Type B pancreatic cell (in vitro differentiated cells): ENCODE measurements at regions not wholly inside any gene's neighbourhood (a gene's known extent, or its start where the extent isn't known, plus 50 kb on each side); places are given as distances from the start of the nearest gene placed in this dataset.

Experiments
- DNase-seq: peaks from one replicate; pipeline ENCODE4 v3.0.0; 2021; ENCODE audit warnings: mixed read lengths; ENCODE audit not compliant: unreplicated experiment; ENCODE audit errors: extremely low spot score
- H3K27ac Mint-ChIP-seq: 2 replicates; pipeline ENCODE4 v1.8.0; 2021; ENCODE audit warnings: mild to moderate bottlenecking, mixed read lengths
- H3K27me3 Mint-ChIP-seq: 2 replicates; pipeline ENCODE4 v1.8.0; 2021; ENCODE audit warnings: mixed read lengths
- H3K36me3 Mint-ChIP-seq: 2 replicates; pipeline ENCODE4 v1.8.0; 2021; ENCODE audit warnings: mixed read lengths
- H3K4me1 Mint-ChIP-seq: one replicate; pipeline ENCODE4 v1.8.0; 2021; ENCODE audit warnings: mixed read lengths; ENCODE audit not compliant: unreplicated experiment
- H3K4me3 Mint-ChIP-seq: 2 replicates; pipeline ENCODE4 v1.8.0; 2021; ENCODE audit warnings: mild to moderate bottlenecking, mixed read lengths
- H3K9me3 Mint-ChIP-seq: 2 replicates; pipeline ENCODE4 v1.8.0; 2021; ENCODE audit warnings: mixed read lengths
- TF ChIP-seq, protein P1 (sequence below): fragments of 200-600 bp; sonication (generic); conservative IDR thresholded peaks from 2 replicates; pipeline ENCODE4 v1.5.0; 2021; ENCODE audit warnings: antibody characterized with exemption, mild to moderate bottlenecking

- H3K4me1 Mint-ChIP-seq: peaks cover 6% of the 10 kb centered on the region
- H3K4me3 Mint-ChIP-seq: no peak overlapping the region
- no peaks in the 10 kb centered on the region for H3K36me3 Mint-ChIP-seq
- H3K27me3 Mint-ChIP-seq: no peaks in the 10 kb centered on the region
- no peak for DNase-seq
- peaks cover 4% of the 10 kb centered on the region for H3K9me3 Mint-ChIP-seq
- TF ChIP-seq, protein P1, sequence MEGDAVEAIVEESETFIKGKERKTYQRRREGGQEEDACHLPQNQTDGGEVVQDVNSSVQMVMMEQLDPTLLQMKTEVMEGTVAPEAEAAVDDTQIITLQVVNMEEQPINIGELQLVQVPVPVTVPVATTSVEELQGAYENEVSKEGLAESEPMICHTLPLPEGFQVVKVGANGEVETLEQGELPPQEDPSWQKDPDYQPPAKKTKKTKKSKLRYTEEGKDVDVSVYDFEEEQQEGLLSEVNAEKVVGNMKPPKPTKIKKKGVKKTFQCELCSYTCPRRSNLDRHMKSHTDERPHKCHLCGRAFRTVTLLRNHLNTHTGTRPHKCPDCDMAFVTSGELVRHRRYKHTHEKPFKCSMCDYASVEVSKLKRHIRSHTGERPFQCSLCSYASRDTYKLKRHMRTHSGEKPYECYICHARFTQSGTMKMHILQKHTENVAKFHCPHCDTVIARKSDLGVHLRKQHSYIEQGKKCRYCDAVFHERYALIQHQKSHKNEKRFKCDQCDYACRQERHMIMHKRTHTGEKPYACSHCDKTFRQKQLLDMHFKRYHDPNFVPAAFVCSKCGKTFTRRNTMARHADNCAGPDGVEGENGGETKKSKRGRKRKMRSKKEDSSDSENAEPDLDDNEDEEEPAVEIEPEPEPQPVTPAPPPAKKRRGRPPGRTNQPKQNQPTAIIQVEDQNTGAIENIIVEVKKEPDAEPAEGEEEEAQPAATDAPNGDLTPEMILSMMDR: no peak
- no peak overlapping the region for H3K27ac Mint-ChIP-seq
These were observed 137.0 kb upstream of the CRBN start for GRCh38 chr3:3316521-3316920.

DNA sequence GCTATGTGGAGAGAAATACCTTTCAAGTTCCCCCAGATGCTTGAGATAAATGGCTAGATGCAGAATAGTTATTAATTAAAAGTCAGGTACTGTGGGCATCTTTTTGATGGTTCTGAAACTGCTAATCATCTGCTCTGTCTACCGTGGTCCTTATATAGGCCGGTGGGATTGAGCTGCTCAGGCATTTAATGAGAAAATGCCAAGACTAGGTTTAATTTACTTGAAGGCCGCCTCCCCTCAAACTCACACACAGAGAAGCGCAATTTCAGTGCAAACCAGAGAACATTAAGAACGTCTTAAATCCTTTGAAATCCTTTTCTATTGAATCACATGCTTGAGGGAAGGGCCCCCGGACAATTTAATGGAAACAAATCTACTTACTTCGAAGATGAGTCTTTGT, 136.4 kb upstream of the CRBN start:
- DNase-seq: no peak
- no peak overlapping the region for H3K27ac Mint-ChIP-seq
- H3K36me3 Mint-ChIP-seq: no peaks in the 10 kb centered on the region
- H3K4me3 Mint-ChIP-seq: no peak overlapping the region
- TF ChIP-seq, protein P1: no peak
- H3K9me3 Mint-ChIP-seq: peaks cover 4% of the 10 kb centered on the region
- peaks cover 6% of the 10 kb centered on the region for H3K4me1 Mint-ChIP-seq
- H3K27me3 Mint-ChIP-seq: no peaks in the 10 kb centered on the region

GRCh38 chr3:3309887-3310286, 130.4 kb upstream of the CRBN start:
- no peak overlapping the region for H3K4me3 Mint-ChIP-seq
- no peaks in the 10 kb centered on the region for H3K27me3 Mint-ChIP-seq
- DNase-seq: no peak
- peaks cover 13% of the 10 kb centered on the region for H3K4me1 Mint-ChIP-seq
- H3K36me3 Mint-ChIP-seq: no peaks in the 10 kb centered on the region
- TF ChIP-seq, protein P1: no peak
- H3K9me3 Mint-ChIP-seq: peaks cover 9% of the 10 kb centered on the region
- H3K27ac Mint-ChIP-seq: no peak overlapping the region

GRCh38 chr3:3308809-3309208, 129.3 kb upstream of the CRBN start:
- Mint-ChIP-seq H3K27me3 (no peaks in the 10 kb centered on the region), H3K36me3 (no peaks in the 10 kb centered on the region), H3K27ac (no peak overlapping the region), H3K4me3 (no peak overlapping the region), H3K4me1 (peaks cover 13% of the 10 kb centered on the region), H3K9me3 (peaks cover 9% of the 10 kb centered on the region)
- TF ChIP-seq, protein P1: no peak
- no peak for DNase-seq

- no peak for DNase-seq
- Mint-ChIP-seq H3K27me3 (no peaks in the 10 kb centered on the region), H3K36me3 (no peaks in the 10 kb centered on the region), H3K4me3 (no peak overlapping the region), H3K27ac (no peak overlapping the region), H3K9me3 (peaks cover 9% of the 10 kb centered on the region), H3K4me1 (peaks cover 13% of the 10 kb centered on the region)
- TF ChIP-seq, protein P1: no peak
These were observed 128.0 kb upstream of the CRBN start for GRCh38 chr3:3307491-3307890.

GRCh38 chr3:3305841-3306240, 126.3 kb upstream of the CRBN start:
- TF ChIP-seq, protein P1: no peak
- H3K4me3 Mint-ChIP-seq: no peak overlapping the region
- H3K4me1 Mint-ChIP-seq: peaks cover 13% of the 10 kb centered on the region
- H3K27me3 Mint-ChIP-seq: no peaks in the 10 kb centered on the region
- no peaks in the 10 kb centered on the region for H3K36me3 Mint-ChIP-seq
- peaks cover 9% of the 10 kb centered on the region for H3K9me3 Mint-ChIP-seq
- no peak for DNase-seq
- H3K27ac Mint-ChIP-seq: no peak overlapping the region
